Mucosa of descending colon (tissue), 3 donors: ENCODE measurements at regions not wholly inside any gene's neighbourhood (a gene's known extent, or its start where the extent isn't known, plus 50 kb on each side); places are given as distances from the start of the nearest gene placed in this dataset.

Experiments used
- ATAC-seq: fragments of 200-7000 bp; cut with Tn5 transposase; one replicate; pipeline ENCODE4 v1.9.1; 2020; ENCODE audit warnings: mild to moderate bottlenecking, moderate library complexity
- DNase-seq, 3 donors: peaks; one replicate each; pipeline ENCODE4 v3.0.0-alpha.2; 2020
- H3K36me3 ChIP-seq: fragments of 200-600 bp; one replicate; pipeline ENCODE4 v1.8.0; 2021; ENCODE audit warnings: low read depth, mild to moderate bottlenecking
- H3K4me1 ChIP-seq: fragments of 200-600 bp; one replicate; pipeline ENCODE4 v1.8.0; 2021; ENCODE audit warnings: low read depth, mild to moderate bottlenecking
- H3K4me3 ChIP-seq: fragments of 200-600 bp; one replicate; pipeline ENCODE4 v1.8.0; 2021; ENCODE audit warnings: mild to moderate bottlenecking
- H3K9me3 ChIP-seq: fragments of 200-600 bp; one replicate; pipeline ENCODE4 v1.8.0; 2021; ENCODE audit warnings: mild to moderate bottlenecking
- intact Hi-C, 2 donors: fragments of 100-400 bp; cut with DNase I in 1 of 2; cut with micrococcal nuclease in 1 of 2; formaldehyde crosslinking; loops; one replicate each; pipeline versions ENCODE4 v1.11.0 to v1.11.1; 2022; cut with DNase I, micrococcal nuclease
- TF ChIP-seq, protein P1 (sequence below): fragments of 200-600 bp; IDR thresholded peaks from one replicate; pipeline ENCODE4 v1.8.0; 2022; ENCODE audit warnings: antibody characterized with exemption, mild to moderate bottlenecking
- donor health status: DM: no; HTN: no; CAD: no; lungs with moderate emphysema.
- donor health status: DM: no; HTN: no; CAD: no.
- donor health status: DM: no; HTN: yes; CAD: no.

DNA sequence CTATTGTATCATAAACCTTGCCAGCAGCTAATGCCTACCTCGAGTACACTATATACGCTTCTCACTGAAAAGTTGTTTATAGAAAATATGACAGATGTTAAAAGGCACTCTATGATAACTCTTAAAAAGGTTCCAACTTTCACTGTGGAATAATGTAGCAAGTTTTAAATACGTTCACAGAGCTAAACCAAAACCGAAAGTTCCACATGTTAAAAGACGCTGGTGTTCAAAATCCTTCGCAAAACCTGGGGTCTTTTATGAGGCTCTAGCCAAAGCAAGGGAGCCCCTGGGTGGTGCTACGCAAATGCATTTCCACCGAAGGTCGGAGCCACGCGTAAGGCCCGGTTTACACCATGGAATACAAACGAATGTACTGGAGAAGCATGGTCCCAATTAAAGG lies 103.7 kb upstream of the TENM3 start:
- TF ChIP-seq, protein P1, sequence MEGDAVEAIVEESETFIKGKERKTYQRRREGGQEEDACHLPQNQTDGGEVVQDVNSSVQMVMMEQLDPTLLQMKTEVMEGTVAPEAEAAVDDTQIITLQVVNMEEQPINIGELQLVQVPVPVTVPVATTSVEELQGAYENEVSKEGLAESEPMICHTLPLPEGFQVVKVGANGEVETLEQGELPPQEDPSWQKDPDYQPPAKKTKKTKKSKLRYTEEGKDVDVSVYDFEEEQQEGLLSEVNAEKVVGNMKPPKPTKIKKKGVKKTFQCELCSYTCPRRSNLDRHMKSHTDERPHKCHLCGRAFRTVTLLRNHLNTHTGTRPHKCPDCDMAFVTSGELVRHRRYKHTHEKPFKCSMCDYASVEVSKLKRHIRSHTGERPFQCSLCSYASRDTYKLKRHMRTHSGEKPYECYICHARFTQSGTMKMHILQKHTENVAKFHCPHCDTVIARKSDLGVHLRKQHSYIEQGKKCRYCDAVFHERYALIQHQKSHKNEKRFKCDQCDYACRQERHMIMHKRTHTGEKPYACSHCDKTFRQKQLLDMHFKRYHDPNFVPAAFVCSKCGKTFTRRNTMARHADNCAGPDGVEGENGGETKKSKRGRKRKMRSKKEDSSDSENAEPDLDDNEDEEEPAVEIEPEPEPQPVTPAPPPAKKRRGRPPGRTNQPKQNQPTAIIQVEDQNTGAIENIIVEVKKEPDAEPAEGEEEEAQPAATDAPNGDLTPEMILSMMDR, result no peak
- ATAC-seq, result no peak
- intact Hi-C loops, result no loop called here
- peaks cover 19% of the 10 kb centered on the region for H3K4me1 ChIP-seq
- no peak overlapping the region for H3K4me3 ChIP-seq
- H3K9me3 ChIP-seq, result no peaks in the 10 kb centered on the region
- DNase-seq, result no peak
- H3K36me3 ChIP-seq, result no peaks in the 10 kb centered on the region

DNA sequence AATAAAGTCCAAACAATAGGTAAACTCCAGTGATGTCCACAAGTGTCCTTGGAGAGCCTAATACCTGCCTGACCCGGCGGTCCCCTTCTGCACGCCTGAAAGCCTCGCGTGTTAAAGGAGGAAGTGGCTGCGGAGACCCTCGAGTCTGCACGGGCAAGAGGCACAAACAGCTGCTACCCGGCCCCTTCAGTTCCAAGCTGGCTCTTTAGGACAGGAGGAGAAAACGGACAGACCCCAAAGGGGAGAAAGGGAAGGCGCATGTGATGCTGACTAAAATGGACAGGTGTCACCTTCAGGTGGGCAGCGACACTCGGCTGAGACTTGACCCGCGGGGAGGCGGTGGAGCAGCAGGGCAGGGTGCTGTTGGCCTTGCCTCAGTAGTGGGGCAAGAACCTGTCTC lies 102.7 kb upstream of the TENM3 start:
- TF ChIP-seq, protein P1, result no peak
- DNase-seq, result no peak
- intact Hi-C loops, result no loop called here

DNA sequence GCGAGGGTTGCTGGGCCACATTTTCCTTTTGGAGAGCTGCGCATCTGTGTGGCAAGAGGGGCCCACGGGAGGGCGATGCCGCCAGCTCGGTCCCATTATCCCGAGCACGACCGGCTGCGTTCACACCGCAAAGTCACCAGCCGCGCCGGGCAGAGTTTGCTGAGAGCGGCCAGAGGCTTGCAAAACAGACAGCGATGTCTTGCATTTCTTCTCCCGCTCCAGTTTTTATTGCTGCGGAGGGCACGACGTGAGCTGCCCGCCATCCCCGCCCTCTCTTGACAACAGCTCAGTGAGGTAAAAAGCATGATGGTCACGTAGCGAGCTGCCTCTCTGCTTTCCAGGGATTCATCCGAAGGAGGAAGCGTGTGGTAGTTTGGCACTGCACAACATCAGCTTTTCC lies 102.1 kb upstream of the TENM3 start:
- ATAC-seq, result no peak
- Histone ChIP-seq H3K9me3 (no peaks in the 10 kb centered on the region), H3K4me1 (peaks cover 24% of the 10 kb centered on the region), H3K4me3 (no peak overlapping the region), H3K36me3 (no peaks in the 10 kb centered on the region)
- intact Hi-C loops, result no loop called here
- TF ChIP-seq, protein P1, result no peak
- no peak for DNase-seq

More for the DNA sequence above, 102.7 kb upstream of the TENM3 start:
- no peak for ATAC-seq
- Histone ChIP-seq H3K36me3 (no peaks in the 10 kb centered on the region), H3K9me3 (no peaks in the 10 kb centered on the region), H3K4me3 (no peak overlapping the region), H3K4me1 (peaks cover 24% of the 10 kb centered on the region)

DNA sequence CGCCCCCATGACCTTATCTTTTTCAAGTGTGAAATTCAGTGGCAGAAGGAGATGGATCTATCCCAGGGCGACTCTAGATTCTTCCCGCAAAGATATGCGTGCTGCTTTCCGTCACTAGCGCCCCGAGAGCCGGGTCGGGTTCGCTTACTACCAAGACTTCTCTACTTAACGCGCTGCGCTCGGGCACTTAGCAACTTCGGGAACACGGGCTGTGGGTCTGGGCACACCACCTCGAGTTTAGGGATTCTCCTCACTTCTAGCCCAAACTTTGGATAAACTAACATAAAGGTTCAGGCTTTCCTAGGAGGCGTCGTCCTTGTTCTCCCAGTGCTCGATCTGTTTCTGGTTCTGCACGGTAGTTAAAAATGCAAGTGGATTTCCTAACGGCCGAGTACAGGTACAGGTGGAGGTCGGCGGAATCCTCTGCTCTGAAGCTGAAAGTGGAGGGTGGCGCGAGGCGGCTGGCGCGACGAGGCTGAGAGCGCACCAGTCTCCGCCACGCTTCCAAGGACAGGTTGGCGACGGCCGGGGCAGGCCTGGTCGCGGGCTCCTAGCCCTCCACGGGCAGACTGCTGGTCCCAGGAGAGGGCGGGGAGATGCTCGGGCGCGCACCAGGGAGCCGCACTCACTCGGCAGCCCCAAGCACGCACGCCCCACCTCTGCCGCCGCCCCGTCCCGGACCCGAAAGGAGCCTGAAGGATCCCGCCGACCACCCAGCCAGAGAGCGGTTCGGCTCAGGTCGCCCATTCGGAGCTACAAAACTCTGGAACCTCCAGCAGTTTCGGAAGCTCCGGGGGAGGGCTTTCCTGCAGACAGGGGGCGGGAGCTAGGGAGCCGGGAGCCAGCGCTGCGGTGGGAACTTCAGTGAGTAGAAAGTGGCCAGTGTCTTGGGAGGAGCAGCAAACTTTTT lies 100.8 kb upstream of the TENM3 start:
- intact Hi-C loops, result no loop called here
- TF ChIP-seq, protein P1, result no peak
- H3K4me3 ChIP-seq, result no peak overlapping the region
- H3K36me3 ChIP-seq, result no peaks in the 10 kb centered on the region
- no peaks in the 10 kb centered on the region for H3K9me3 ChIP-seq
- DNase-seq (peak in 2 of 3 donors; percentile 27 to 39), ATAC-seq (no peak)
- peaks cover 24% of the 10 kb centered on the region for H3K4me1 ChIP-seq

DNA sequence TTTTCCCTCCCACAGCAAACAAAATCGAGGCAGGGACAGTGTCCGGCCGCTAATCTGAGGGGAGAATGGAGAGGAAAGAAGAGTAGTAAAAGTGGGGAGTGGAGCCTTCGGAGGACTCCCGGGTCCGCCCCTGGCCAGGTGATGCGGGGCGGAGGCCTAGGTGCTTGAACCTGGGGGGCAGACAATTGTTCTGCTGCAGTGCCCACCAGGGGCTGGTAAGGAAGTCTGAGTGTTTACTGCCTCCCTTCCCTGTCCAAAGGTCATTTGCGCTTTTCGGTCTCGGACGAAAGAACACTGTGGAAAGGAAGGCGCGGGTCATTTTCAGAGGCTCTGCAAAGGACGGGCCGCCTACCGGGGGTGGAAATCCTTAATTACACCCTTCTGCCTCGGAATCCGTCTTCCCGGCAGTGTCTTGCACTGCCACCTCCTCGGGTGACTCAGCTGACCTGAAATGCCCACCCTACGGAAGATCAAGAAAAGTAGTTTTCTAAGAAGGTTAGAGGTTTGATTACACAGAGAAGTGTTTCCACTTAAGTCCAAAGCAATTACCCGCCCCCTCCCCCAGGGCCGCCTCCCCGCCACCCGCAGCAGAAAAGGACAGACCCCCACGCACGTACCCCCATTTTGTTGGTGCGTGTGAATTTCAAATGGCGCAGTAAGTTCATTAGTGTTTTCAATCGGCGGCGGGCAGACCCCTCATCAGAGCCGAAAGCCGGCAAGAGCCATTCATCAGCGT lies 99.9 kb upstream of the TENM3 start:
- Histone ChIP-seq H3K4me1 (peaks cover 24% of the 10 kb centered on the region), H3K9me3 (no peaks in the 10 kb centered on the region), H3K4me3 (no peak overlapping the region), H3K36me3 (no peaks in the 10 kb centered on the region)
- TF ChIP-seq, protein P1, result no peak
- DNase-seq (peak in 2 of 3 donors; percentile 17 to 44), ATAC-seq (peak; percentile 34)
- intact Hi-C loops, result no loop called here
